ENCODE measurements at regions not wholly inside any gene's neighbourhood (a gene's known extent, or its start where the extent isn't known, plus 50 kb on each side); places are given as distances from the start of the nearest gene placed in this dataset.

- Histone ChIP-seq H3K9ac (ENCODE audit: low read length) (no peak overlapping the region), H3K9me3 (ENCODE audit: low read length) (no peaks in the 10 kb centered on the region), H3K9me2 (ENCODE audit: insufficient read depth, low read length) (no peaks in the 10 kb centered on the region), H3K27ac (ENCODE audit: low read length) (no peak overlapping the region), H2AFZ (ENCODE audit: low read depth, low read length) (no peak overlapping the region), H3K27me3 (ENCODE audit: insufficient read depth, low read depth, low read length) (no peaks in the 10 kb centered on the region), H3K36me3 (ENCODE audit: insufficient read depth, low read length) (no peaks in the 10 kb centered on the region), H3K4me3 (ENCODE audit: low read length) (no peak overlapping the region), H3F3A (ENCODE audit: insufficient read depth, low read length, poor library complexity, severe bottlenecking) (no peaks in the 10 kb centered on the region), H3K4me2 (ENCODE audit: low read length) (no peak overlapping the region), H4K20me1 (ENCODE audit: insufficient read depth) (no peaks in the 10 kb centered on the region), H3K79me2 (replicated peaks; ENCODE audit: insufficient read depth, low read length) (no peaks in the 10 kb centered on the region)
- TF ChIP-seq SMC3 (conservative IDR thresholded peaks at IDR 0.05; ENCODE audit: poor library complexity) (no peak), MXI1 (conservative IDR thresholded peaks at IDR 0.05; ENCODE audit: poor library complexity, severe bottlenecking) (no peak), TAF1 (IDR thresholded peaks at IDR 0.05; ENCODE audit: low read depth) (no peak), EZH2 (IDR thresholded peaks at IDR 0.05; ENCODE audit: borderline replicate concordance, insufficient read depth, low read length, poor library complexity, severe bottlenecking) (no peak), CTCF (IDR thresholded peaks at IDR 0.05; ENCODE audit: poor library complexity, severe bottlenecking) (no peak), RAD21 (conservative IDR thresholded peaks at IDR 0.05) (no peak), POLR2AphosphoS5 (IDR thresholded peaks at IDR 0.05) (no peak), REST (IDR thresholded peaks at IDR 0.05; ENCODE audit: borderline replicate concordance) (no peak), EP300 (conservative IDR thresholded peaks at IDR 0.05; ENCODE audit: poor library complexity, severe bottlenecking) (no peak)
Measured at GRCh38 chr20:21583486-21584168, 69.8 kb upstream of the NKX2-2 start.

GRCh38 chr20:21577551-21577950 lies 63.7 kb upstream of the NKX2-2 start:
- H3K9me3 ChIP-seq (ENCODE audit: low read length), result no peaks in the 10 kb centered on the region
- no peak overlapping the region for H3K27ac ChIP-seq (ENCODE audit: low read length)
- no peaks in the 10 kb centered on the region for H3K36me3 ChIP-seq (ENCODE audit: insufficient read depth, low read length)
- no peak overlapping the region for H3K4me2 ChIP-seq (ENCODE audit: low read length)
- no peaks in the 10 kb centered on the region for H4K20me1 ChIP-seq (ENCODE audit: insufficient read depth)
- no peaks in the 10 kb centered on the region for H3K79me2 ChIP-seq (replicated peaks; ENCODE audit: insufficient read depth, low read length)
- H3K27me3 ChIP-seq (ENCODE audit: insufficient read depth, low read depth, low read length), result peaks cover 8% of the 10 kb centered on the region
- TF ChIP-seq MXI1 (conservative IDR thresholded peaks at IDR 0.05; ENCODE audit: poor library complexity, severe bottlenecking), result no peak
- TF ChIP-seq SMC3 (conservative IDR thresholded peaks at IDR 0.05; ENCODE audit: poor library complexity), result no peak
- TF ChIP-seq RAD21 (conservative IDR thresholded peaks at IDR 0.05), result no peak
- TF ChIP-seq EP300 (conservative IDR thresholded peaks at IDR 0.05; ENCODE audit: poor library complexity, severe bottlenecking), result no peak
- TF ChIP-seq EZH2 (IDR thresholded peaks at IDR 0.05; ENCODE audit: borderline replicate concordance, insufficient read depth, low read length, poor library complexity, severe bottlenecking), result no peak
- TF ChIP-seq CTCF (IDR thresholded peaks at IDR 0.05; ENCODE audit: poor library complexity, severe bottlenecking), result no peak
- TF ChIP-seq TAF1 (IDR thresholded peaks at IDR 0.05; ENCODE audit: low read depth), result no peak
- no peak for TF ChIP-seq POLR2AphosphoS5 (IDR thresholded peaks at IDR 0.05)
- TF ChIP-seq REST (IDR thresholded peaks at IDR 0.05; ENCODE audit: borderline replicate concordance), result no peak
- H3K4me3 ChIP-seq (ENCODE audit: low read length), result no peak overlapping the region
- no peaks in the 10 kb centered on the region for H3F3A ChIP-seq (ENCODE audit: insufficient read depth, low read length, poor library complexity, severe bottlenecking)
- H3K9ac ChIP-seq (ENCODE audit: low read length), result no peak overlapping the region
- no peaks in the 10 kb centered on the region for H3K9me2 ChIP-seq (ENCODE audit: insufficient read depth, low read length)
- H2AFZ ChIP-seq (ENCODE audit: low read depth, low read length), result no peak overlapping the region

All from neural cell (in vitro differentiated cells).